ENCODE measurements at regions not wholly inside any gene's neighbourhood (a gene's known extent, or its start where the extent isn't known, plus 50 kb on each side); places are given as distances from the start of the nearest gene placed in this dataset.

DNA sequence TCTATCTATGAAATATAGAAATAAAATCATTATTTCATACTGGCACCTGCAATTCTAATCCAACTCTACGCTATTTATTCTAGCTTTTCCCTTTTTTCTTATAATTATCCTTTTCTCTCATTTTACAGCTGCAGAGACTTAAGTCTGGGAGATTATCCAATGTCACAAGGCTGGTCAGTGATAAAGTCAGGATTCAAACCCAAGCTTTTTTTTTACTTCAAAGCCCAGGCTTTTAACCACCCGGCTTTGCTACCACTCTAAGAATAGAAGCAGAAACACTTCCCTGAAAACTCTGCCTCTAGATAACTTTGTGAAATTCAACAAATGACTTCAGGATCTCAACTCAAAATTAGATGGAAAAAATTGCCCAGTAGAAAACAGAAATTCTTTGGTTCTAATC lies 552.5 kb downstream of the IPMK start:
- TF ChIP-seq, protein P1, sequence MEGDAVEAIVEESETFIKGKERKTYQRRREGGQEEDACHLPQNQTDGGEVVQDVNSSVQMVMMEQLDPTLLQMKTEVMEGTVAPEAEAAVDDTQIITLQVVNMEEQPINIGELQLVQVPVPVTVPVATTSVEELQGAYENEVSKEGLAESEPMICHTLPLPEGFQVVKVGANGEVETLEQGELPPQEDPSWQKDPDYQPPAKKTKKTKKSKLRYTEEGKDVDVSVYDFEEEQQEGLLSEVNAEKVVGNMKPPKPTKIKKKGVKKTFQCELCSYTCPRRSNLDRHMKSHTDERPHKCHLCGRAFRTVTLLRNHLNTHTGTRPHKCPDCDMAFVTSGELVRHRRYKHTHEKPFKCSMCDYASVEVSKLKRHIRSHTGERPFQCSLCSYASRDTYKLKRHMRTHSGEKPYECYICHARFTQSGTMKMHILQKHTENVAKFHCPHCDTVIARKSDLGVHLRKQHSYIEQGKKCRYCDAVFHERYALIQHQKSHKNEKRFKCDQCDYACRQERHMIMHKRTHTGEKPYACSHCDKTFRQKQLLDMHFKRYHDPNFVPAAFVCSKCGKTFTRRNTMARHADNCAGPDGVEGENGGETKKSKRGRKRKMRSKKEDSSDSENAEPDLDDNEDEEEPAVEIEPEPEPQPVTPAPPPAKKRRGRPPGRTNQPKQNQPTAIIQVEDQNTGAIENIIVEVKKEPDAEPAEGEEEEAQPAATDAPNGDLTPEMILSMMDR (IDR thresholded peaks at IDR 0.05), result no peak
- TF ChIP-seq RFX5 (IDR thresholded peaks at IDR 0.05; ENCODE audit: low read length), result no peak
- no peak for TF ChIP-seq MXI1 (IDR thresholded peaks at IDR 0.05; ENCODE audit: low read depth, low read length)
- TF ChIP-seq, protein P2, sequence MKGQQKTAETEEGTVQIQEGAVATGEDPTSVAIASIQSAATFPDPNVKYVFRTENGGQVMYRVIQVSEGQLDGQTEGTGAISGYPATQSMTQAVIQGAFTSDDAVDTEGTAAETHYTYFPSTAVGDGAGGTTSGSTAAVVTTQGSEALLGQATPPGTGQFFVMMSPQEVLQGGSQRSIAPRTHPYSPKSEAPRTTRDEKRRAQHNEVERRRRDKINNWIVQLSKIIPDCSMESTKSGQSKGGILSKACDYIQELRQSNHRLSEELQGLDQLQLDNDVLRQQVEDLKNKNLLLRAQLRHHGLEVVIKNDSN (IDR thresholded peaks at IDR 0.05; ENCODE audit: borderline replicate concordance, low read depth), result no peak
- TF ChIP-seq EZH2phosphoT487 (IDR thresholded peaks at IDR 0.05; ENCODE audit: borderline replicate concordance, low read depth), result no peak
- no peak for TF ChIP-seq NRF1 (IDR thresholded peaks at IDR 0.05; ENCODE audit: low read depth, low read length)
- no peak for TF ChIP-seq EP300 (IDR thresholded peaks at IDR 0.05; ENCODE audit: borderline replicate concordance in 1 of 2, low read depth in 1 of 2, low read length in 1 of 2)
- no peak for TF ChIP-seq POLR2AphosphoS5 (IDR thresholded peaks at IDR 0.05; ENCODE audit: low read depth, low read length)
- TF ChIP-seq, protein P3, sequence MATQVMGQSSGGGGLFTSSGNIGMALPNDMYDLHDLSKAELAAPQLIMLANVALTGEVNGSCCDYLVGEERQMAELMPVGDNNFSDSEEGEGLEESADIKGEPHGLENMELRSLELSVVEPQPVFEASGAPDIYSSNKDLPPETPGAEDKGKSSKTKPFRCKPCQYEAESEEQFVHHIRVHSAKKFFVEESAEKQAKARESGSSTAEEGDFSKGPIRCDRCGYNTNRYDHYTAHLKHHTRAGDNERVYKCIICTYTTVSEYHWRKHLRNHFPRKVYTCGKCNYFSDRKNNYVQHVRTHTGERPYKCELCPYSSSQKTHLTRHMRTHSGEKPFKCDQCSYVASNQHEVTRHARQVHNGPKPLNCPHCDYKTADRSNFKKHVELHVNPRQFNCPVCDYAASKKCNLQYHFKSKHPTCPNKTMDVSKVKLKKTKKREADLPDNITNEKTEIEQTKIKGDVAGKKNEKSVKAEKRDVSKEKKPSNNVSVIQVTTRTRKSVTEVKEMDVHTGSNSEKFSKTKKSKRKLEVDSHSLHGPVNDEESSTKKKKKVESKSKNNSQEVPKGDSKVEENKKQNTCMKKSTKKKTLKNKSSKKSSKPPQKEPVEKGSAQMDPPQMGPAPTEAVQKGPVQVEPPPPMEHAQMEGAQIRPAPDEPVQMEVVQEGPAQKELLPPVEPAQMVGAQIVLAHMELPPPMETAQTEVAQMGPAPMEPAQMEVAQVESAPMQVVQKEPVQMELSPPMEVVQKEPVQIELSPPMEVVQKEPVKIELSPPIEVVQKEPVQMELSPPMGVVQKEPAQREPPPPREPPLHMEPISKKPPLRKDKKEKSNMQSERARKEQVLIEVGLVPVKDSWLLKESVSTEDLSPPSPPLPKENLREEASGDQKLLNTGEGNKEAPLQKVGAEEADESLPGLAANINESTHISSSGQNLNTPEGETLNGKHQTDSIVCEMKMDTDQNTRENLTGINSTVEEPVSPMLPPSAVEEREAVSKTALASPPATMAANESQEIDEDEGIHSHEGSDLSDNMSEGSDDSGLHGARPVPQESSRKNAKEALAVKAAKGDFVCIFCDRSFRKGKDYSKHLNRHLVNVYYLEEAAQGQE (IDR thresholded peaks at IDR 0.05; ENCODE audit: low read depth, low read length), result no peak
- TF ChIP-seq TAF1 (IDR thresholded peaks at IDR 0.05; ENCODE audit: borderline replicate concordance, low read depth, low read length), result no peak
- TF ChIP-seq CHD2 (IDR thresholded peaks at IDR 0.05; ENCODE audit: low read length, partially characterized antibody), result no peak
